ENCODE measurements at regions not wholly inside any gene's neighbourhood (a gene's known extent, or its start where the extent isn't known, plus 50 kb on each side); places are given as distances from the start of the nearest gene placed in this dataset.

DNA sequence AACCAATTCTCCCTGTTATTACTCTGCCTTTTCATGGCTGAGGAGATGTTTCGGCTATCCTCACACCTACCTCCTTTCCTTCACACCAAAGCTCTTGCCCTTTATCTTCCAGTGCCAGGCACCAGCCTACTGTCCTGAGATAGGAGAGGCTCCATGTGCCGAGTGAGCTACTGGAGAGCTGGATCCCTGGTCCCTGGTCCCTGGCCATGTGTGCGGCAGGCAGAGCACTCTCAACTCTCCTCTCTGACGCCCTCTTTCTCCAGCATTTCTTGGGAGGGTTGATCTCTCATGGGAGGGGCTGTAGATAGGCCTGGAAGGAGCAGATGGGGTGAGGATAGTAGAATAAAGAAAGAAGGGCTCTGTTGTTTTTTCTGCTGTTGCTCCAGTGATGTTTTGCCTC, 277.1 kb upstream of the UMPS start:
- no peak for DNase-seq

DNA sequence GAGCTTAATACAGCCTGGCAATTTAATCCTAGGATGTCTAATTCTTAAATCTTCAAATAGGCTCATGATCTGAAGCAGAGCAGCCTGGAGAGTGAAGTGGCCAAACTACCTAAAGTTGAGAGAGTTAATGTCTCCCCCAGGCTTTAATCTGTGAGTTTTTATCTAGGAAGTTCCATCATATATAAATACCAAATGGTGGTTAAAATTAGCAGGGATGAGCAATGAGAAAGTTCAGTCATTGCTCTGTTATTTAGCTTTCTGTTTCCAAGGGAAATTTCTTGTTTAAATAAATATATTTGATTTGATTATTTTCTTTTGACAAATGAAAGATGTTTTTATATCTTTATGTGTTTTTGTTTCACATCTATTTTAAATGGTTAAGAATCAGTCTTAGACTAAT, 274.4 kb upstream of the UMPS start:
- no peak for DNase-seq

DNA sequence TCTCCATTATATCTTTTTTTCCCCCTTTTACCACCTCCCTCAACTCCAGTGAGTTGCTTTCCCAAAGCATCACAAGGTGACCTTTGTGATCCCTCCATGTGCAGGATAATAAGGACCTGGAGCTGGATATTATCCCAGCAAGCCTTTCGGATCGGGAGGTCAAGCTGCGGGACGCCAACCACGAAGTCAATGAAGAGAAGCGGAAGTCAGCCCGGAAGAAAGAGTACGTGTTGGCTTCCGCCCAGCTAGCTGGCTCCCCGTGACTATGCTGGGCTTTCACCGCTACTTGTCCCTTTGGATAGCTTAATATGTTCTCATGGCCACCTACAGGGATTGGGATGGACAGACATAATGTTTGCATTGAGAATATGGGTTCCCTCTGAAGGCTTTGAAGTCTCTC, 273.7 kb upstream of the UMPS start:
- DNase-seq: no peak

DNA sequence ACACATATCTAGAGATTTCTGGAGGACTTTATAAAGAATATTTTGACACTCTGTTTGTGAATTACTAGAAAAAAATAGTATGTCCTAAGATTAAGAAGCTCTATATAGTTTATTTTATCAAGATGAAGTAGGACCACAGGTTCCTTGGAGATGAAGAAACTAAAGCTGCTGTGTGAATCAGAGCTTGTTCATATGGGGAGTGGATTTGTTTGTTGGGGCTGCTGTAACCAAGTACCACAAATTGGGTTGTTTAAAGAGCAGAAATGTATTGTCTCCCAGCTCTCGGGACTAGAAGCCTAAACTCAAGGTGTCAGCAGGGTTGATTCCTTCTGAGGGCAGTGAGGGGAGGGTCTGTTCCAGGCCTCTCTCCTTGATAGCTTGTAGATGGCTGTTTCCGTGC, 270.6 kb upstream of the UMPS start:
- DNase-seq: no peak

DNA sequence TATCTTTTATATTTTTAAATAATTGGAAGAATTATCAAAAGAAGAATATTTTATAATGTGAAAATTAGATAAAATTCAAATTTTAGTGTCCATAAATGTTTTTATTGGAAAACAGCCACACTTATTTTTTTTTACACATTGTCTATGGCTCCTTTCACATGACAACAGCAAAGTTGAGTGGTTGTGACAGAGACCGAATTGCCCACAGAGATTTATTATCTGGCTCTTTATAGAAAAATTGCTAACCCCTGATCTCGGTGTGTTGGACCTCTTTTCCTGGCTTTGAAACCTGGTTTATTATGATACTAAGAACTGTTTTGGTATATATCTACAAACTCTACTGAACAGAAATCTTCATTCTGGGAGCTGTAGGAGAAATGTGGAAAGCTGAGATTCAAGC, 269.1 kb upstream of the UMPS start:
- DNase-seq: no peak

DNA sequence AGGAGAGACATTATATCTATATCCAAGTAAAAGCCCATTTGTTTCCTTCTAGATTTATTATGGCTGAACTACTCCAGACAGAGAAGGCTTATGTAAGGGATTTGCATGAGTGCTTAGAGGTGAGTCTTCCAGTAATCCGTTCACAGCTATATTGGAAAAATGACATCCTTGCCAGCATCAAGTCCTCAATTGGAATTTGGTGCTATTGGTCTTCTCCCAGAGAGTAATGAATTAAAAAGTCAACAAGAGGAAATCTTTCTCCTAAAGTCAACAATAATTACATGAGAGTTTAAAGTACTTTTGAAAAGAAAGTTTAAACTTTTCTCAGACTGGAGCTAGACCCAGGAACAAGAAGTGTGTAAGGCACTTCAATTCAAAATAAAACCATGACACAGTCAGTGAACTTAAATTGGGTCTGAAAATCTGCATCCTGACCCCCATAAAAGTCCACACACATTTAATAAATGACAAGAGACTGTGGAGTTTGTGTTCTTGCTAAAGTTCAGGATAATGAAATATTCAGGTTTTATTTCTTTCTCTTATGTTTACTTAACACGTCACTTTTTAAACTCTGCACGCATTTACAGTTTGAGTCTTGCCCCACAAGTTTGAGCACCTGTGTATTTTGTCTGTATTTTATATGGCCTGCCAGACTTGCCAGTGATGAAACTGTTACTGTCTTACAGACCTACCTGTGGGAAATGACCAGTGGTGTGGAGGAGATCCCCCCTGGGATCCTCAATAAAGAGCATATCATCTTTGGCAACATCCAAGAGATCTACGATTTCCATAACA, 268.2 kb upstream of the UMPS start:
- no peak for DNase-seq

DNA sequence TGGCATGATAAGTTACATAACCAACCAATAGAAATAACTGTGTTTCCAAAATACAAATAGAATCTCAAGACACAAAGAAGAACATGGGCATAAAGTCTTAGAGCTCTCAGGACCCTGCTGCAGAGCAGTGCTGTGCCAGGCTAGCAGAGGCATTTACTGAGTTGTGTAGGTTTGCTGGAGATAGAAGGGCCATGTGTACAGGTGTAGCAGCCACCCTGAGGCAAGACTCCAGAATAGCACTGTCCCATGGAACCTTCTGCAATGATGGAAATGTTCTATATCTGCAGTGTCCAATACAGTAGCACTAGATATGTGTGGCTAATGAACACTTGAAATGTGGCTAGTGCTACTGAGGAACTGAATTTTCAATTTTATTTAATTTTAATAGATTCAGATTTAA, 267.0 kb upstream of the UMPS start:
- no peak for DNase-seq

DNA sequence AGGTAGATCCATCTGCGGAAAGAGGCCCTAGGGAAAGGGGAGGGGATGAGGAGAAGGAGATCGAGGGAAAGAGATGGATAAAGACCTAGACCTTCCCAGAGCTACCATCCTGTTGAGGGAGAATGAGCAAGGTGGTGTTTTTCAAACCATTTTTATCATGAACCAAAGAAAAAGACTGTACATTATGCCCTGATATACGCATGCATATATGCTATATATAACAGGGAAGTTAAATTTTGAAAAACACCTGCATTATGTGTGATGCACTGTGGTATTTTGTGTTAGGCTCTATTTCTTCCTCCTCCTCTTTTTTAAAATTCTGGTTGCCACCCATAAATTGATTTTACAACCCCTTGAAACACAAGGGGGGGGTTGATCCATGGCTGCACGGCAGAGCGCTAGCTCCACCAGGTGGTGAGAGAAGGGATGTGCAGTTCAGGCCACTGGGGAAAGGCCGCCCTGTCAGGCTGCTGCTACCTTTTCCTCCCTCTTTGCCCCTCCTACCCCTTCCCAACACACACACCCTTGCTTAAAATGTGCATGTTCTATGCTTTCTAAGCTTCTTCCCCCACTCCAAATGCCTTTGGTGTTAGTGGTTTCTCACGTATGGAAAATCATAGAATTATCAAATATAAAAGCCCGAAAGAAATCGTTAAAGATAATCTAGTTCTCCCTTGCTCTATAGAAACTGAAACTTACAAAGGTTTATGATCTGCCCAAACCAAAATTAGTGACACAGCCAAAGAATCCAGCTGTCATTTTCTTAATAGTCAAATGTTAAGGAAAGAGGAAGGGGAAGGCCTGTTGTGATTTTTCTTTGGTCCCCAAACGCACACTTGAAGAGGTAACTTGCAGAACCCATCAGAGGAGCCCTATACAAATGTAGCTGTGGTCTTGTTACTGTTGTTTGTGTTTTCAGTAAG, 262.0 kb upstream of the UMPS start:
- peak; percentile 52 for DNase-seq

DNA sequence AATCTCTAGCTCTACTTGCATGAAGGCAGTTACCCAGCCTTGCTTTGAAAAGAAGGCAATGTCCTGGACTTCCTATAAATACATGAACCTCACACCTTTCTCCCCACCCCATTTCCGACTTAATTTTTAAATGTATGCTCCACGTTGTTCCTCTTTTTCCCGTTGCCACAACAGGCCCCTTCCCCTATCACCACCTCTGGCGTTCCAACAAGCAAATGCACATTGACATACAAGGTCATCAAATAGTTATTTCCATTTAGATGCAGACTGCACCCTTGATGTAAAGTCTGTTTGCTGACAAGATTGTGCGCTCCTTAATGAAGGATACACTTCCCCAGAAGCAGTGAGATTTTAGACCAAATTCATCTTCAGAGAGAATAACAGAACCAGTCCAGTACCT, 260.7 kb upstream of the UMPS start:
- DNase-seq: no peak

DNA sequence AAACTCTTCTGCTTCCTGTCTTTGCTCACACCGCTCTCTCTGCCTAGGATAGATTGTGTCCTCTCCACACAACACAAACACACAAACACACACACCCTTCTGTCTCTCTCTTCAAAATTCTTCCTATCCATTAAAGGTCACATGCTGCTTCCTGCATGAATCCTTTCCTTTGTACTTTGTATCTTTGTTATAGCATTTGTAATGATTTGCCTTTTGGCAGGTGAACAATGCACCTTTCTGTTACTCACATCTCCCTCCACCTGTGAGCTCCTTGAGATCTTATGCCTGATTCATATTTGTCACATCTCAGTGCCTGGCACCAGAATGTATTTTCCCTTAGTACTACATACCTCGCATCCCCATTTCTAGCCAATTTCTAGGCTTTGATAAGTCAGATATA, 251.4 kb upstream of the UMPS start:
- DNase-seq: no peak

DNA sequence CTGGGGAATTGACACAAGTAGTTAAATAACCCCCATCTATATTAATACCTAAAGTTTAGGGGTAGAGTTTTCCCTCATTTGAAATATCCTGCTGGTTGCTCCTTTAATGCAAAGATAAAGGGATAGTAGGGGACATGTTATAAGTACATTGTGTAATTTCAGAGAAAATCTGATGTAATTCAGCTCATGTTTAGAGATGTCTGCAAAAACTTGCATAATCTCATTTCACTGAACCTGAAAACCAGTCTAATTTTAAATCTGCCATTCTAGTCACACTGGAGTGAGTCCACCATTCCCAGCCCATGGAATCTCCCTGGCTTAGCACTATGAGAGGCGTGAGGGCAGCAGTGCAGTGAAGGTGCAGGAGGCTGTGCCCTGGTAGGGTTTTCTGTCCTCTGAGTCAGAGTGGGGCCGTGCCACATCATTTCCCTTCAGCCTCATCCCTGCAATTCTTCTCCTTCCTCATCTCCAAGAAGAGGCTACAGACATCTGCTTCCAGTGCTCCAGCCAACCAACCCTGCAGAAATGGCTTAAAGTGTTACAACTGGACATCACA, 246.3 kb upstream of the UMPS start:
- no peak for DNase-seq

DNA sequence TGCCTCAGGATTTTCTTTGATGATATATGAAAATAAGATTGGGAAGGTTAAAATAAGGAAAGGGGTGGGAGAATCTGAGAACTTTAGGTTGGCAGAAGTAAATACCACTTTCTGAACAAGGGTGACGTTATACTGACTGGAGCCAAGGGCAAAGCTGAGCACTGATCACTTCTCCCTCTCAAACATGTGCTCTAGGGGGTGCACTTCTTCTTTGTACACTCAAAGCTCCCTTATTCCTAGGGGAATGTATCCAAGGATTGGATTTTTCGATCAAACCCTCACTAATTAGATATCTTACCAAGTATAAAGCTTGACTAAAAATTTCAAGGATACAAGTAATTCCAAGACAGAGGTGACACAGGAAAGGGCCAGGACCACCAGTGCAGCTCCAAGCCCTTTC, 243.9 kb upstream of the UMPS start:
- no peak for DNase-seq

DNA sequence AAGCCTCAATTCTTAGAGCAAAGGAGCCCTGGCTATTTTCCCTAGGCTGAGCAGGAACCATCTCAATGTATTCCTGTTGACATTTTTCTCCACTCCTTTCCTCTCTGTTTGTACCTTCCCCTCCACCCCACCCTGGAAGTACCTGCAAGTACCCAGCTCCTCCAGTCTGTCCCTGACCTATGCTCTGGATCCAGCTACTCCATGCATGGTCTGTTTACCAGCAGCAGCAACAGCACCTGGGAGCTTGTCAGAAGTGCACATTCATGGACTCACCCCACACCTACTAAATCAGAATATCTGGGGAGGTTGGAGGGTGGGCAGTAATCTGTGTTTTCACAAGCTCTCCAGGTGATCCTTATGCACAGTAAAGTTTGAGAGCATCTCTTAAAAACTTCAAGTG, 240.7 kb upstream of the UMPS start:
- DNase-seq: no peak

DNA sequence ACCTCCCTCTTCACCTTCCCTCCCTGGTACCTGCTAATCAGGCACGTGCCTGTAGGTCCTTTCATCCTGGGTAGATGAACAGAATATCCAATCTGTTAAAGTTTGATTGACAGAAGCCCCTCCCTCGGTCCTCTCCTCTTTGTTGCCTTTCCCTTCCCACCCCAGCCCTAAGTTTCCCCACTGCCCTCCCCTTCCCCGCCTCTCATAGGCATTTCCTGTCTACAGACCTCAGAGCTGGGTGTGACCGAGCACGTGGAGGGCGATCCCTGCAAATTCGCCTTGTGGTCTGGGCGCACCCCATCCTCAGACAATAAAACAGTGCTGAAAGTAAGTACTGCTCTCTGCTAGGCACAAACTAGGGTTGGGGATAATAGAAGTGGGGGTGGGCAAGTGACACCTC, 239.2 kb upstream of the UMPS start:
- DNase-seq: no peak

DNA sequence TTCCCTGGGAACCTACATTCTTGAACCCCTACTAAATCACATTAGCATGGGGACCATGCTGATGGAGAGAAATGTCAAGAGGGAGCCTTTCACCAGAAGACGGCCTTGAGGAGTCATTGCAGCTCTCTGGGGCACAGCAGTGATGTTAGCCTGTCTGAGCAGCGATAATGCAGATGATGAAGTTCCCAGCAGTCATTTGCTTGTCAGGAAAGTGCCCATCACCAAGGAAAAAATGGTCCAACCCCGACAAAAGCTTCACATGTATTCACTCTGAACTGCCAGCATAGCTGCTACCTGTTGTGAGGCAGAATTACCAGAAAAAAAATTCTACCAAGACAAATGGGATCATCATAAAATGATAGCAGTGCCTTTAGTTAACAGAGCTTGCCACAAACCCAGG, 238.4 kb upstream of the UMPS start:
- no peak for DNase-seq

DNA sequence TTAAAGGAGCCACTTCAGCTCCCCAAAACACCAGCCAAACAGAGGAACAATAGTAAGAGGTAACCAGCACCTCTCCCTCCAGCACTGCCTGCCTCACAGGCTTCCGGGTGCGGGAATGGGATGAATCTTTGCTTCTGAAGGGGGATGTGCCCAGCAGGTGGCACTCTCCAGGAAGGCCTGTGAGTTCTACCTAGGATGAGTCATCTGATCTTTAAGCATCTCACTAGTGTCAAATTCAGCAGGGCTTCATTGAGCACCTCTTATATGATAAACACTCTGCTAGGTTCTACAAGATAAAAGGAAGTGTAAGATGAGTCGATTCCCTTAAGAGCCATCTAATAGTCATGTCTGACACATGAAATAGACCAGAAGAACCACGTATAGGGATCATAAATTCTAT, 237.4 kb upstream of the UMPS start:
- peak; percentile 95 for DNase-seq

DNA sequence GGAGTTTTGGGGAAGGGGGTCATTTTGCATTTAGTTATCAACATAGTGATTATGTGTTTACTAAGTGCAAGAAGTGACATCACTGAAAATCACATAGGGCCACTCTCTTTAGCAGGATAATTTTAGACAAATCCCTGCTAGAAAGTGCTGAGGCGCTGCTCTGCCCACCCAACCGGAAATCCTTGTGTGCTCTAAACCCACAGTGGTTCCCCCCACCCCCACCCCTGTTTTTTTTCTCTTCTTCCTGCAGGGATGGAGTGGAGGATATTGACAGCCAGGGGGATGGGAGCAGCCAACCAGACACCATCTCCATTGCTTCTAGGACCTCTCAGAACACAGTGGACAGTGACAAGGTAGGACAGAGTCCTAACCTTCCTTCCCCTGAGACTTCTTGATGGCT, 234.2 kb upstream of the UMPS start:
- no peak for DNase-seq

DNA sequence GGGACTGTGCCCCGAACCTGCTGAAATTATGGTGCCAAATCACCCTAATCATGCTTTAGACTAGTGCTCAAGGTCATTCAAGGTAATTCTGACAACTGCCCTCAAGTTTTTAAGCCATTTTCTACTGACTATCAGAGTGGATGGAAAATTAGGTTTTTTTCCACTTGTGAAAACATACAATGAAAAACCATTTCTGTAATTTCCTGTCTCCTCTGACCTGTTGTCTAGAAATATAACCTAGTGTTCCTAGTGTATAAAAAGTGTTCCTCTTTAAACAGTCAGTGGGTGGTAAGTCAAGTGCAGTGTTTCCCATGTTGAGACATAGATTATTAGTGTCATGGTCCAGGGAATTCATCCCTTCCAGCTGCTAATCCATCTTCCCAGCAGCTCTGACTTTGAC, 232.8 kb upstream of the UMPS start:
- no peak for DNase-seq

DNA sequence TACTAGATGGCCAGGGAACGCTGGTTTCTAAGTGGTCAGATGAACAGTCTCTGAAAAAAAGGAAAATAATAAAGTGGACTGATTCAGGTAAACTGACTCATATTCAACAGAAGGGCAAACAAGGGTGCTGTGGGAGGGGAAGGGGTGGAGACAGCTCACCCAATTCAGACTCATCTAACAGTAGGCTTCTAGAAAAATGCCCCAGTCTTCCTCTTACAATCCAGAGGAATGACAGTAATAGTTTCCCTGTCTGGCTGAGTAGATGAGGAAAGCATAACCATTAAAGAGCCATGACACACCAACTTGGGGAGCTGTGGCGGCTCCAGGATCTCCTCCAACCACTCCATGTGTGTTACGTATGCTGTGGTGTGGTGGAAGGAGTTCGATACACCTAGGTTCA, 231.4 kb upstream of the UMPS start:
- no peak for DNase-seq

DNA sequence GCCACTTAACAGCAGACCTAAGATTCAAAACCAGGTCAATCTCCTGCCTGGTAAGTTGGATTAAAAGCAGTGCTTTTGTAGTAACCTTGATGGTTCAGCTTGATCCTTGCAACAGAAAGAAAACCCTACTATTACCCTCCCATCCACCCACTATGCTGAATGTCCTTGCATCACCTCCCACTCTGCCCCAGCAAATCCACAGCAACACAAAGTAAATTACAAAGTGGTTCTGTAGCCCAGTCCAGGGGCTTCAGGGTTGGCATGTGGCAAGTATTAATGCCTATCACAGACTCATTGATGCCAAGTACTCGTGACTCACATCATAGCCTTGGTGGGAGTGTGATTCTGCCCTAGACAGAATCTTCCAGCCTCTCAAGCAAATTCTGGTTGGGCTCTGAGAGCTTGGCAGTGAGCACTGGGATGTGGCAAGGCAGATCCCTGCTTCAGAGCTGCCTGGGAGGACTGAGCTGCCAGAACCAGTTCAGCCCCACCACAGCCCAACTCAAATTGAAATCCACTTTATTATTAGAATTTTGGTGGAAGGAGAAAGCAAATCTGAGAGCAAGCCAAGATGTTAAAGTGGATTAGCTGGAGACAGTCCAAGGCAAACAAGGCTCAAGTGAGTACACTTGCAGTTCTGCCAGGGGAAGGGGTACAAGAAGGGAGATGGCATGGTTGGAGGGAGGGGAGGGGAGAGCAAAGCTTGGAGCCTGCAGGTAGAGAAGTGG, 225.8 kb upstream of the UMPS start:
- peak; percentile 59 for DNase-seq

DNA sequence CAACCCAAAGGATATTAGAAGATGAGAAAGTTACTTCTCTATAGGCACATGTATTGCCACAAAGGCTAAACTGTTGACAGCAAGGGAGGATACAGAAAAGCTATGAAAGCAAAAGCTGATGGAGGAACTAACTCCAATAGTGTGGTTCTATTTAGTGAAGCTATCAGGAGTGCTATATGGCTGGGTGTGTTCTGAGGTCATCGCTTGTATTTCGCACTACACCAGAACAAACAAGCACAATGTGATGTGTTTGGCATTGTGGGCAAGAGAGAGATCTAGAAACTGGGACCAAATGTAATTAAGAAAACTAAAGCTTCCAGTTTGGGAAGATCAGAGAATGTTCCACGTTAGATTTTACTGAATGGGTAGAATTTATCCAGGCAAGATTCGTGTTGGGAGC, 220.4 kb upstream of the UMPS start:
- DNase-seq: no peak

DNA sequence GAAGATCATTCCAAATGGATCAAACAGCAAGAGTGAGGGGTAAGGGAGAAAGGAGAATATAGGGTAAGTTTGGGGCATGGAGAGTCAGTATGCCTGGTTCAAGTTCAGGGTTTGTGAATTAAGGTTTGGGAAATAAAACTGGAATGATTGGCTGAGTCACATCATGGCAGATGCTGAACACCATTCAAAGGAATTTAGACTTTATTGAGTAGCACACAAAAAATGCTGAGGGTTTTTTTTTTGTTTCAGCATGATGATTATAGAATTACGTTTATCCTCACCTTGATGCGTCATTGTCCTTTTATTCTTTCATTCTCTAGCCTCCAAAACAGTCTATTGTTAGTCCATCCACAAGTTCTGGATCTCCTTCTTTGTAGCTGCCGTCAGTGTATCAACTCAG, 220.0 kb upstream of the UMPS start:
- no peak for DNase-seq

DNA sequence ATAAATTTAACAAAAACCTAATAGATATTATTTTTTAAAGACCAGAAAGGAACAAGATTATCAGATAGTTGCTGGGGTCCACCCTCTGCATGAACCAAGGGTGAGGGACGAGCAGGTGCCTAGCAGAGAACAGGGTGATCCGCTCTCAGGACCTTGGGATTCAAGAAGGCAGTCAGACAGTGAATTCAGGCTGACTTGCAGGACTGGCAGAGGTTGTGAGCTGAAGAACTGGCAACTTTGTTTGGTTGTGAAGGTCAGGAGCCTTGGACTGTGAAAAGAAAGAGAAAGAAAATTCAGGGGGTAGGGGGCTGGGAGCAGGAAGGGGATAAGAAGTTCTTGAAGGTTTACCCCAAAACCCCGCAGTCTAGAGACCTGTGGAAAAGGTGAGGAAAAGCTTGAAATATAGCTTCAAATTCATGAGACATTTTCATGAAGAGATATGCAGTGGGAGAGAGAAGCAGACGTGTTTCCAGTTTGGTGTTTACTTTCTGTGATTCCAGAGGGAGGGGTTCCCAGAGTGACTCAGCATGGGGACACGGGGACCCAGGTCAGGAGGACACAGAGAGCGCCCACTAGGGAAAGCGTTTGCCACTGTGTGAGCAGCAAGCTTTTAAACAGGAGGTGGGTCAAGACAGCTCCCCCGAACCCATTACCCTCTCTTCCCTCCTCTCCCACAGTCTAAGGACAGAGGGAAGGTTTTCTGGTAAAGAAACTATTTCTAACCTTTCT, 217.2 kb upstream of the UMPS start:
- no peak for DNase-seq

Data from NCI-H2029 treated with DMSO at 0.1 percent for 48 hours (cell line).